HG02759 (cell line): ENCODE measurements at regions not wholly inside any gene's neighbourhood (a gene's known extent, or its start where the extent isn't known, plus 50 kb on each side); places are given as distances from the start of the nearest gene placed in this dataset.

ENCODE experiments used
- ATAC-seq: cut with Tn5 transposase; IDR thresholded peaks from one replicate; pipeline ENCODE4 v1.9.1; 2021; ENCODE audit warnings: mild to moderate bottlenecking, moderate library complexity; ENCODE audit not compliant: unreplicated experiment

GRCh38 chr16:14362774-14363371, 267.2 kb downstream of the PARN start:
- ATAC-seq, result no peak

- ATAC-seq, result no peak
Observed at GRCh38 chr16:14360326-14361037, 269.6 kb downstream of the PARN start.

- ATAC-seq, result no peak
Observed at GRCh38 chr16:14358697-14359305, 271.3 kb downstream of the PARN start.

GRCh38 chr16:14357328-14357727, 272.7 kb downstream of the PARN start:
- no peak for ATAC-seq

GRCh38 chr16:14356064-14356463, 274.0 kb downstream of the PARN start:
- ATAC-seq, result no peak

- peak; percentile 91 for ATAC-seq
Observed at GRCh38 chr16:14354561-14355351, 275.3 kb downstream of the PARN start.

- no peak for ATAC-seq
Observed at GRCh38 chr16:14353340-14353739, 276.7 kb downstream of the PARN start.

GRCh38 chr16:14351647-14352046, 278.4 kb downstream of the PARN start:
- ATAC-seq, result no peak

GRCh38 chr16:14350626-14351025, 279.4 kb downstream of the PARN start:
- ATAC-seq, result no peak

GRCh38 chr16:14350081-14350480, 279.0 kb downstream of the MRTFB start:
- no peak for ATAC-seq

GRCh38 chr16:14347706-14348105, 276.6 kb downstream of the MRTFB start:
- no peak for ATAC-seq

GRCh38 chr16:14346278-14347142, 275.4 kb downstream of the MRTFB start:
- no peak for ATAC-seq

- no peak for ATAC-seq
Observed at GRCh38 chr16:14345512-14346115, 274.5 kb downstream of the MRTFB start.

- no peak for ATAC-seq
Observed at GRCh38 chr16:14344945-14345344, 273.8 kb downstream of the MRTFB start.

- ATAC-seq, result no peak
Observed at GRCh38 chr16:14344292-14344691, 273.2 kb downstream of the MRTFB start.

GRCh38 chr16:14341324-14342225, 270.5 kb downstream of the MRTFB start:
- no peak for ATAC-seq

GRCh38 chr16:14339694-14340093, 268.6 kb downstream of the MRTFB start:
- no peak for ATAC-seq

- ATAC-seq, result no peak
Observed at GRCh38 chr16:14338969-14339368, 267.9 kb downstream of the MRTFB start.

GRCh38 chr16:14338236-14338635, 267.1 kb downstream of the MRTFB start:
- no peak for ATAC-seq
